Right ventricle myocardium superior (tissue), 1 donor: ENCODE measurements at regions not wholly inside any gene's neighbourhood (a gene's known extent, or its start where the extent isn't known, plus 50 kb on each side); places are given as distances from the start of the nearest gene placed in this dataset.
"Not testable (repeated sequence)": the region's sequence is repeated elsewhere in the genome, so short reads cannot be mapped to it uniquely, and the experiment has no call there.

Experiments
- ATAC-seq: fragments of 200-7000 bp; cut with Tn5 transposase; one replicate; pipeline ENCODE4 v1.9.1; 2020; ENCODE audit warnings: mild to moderate bottlenecking; ENCODE audit not compliant: poor library complexity
- DNase-seq: peaks from one replicate; pipeline ENCODE4 v3.0.0-alpha.2; 2020
- intact Hi-C: fragments of 100-400 bp; cut with DNase I; formaldehyde crosslinking; loops from one replicate; pipeline ENCODE4 v1.11.2; 2022
- donor health status: DM: no; HTN: yes; CAD: no; lungs with severe emphysema.

DNA sequence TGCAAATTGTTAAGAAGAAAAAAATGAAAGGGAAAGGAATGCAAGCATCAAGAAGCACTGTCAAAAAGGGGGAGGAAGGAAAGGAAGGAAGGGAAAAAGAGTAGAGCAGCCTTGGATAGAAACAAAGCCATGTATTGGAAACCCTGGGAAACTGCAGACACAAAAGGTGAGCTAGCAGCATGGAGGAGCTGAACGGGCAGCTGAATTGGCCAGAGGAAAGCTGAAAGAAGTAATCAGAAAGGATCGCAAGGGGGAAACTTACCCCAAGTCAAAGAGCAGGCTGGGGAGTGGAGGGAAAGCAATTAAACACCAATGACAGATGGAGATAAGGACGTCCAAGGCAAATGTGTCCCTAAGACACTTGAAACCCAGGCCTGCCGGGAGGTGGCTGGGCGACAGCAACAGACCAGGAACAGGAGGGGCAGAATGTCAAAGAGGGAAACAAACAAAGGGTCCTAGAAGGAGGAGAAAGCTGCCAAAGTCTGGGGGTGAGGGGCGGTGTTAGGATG, 93.8 kb upstream of the SVIL start:
- intact Hi-C loops: loop anchor here (5.0 kb wide), 1 partner anchor 86 kb away; no protein-coding TSS in a partner anchor
- DNase-seq: no peak
- no peak for ATAC-seq

DNA sequence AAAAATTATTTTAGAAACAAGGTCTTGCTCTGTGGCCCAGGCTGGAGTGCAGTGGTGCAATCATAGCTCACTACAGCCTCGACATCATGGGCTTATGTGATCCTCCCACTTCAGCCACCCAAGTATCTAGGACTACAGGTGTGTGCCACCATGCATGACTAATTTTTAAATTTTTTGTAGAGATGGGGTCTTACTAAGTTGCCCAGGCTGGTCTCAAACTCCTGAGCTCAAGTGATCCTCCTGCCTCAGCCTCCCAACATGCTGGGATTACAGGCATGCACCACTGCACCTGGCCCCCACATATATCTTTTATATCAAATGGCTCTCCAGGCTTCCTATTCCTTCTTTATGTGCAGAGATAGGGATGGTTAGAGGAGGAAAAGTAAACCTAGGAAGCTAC, 91.2 kb upstream of the SVIL start:
- peak; percentile 5 for ATAC-seq
- intact Hi-C loops: loop anchor here (5.0 kb wide), 1 partner anchor 84 kb away; no protein-coding TSS in a partner anchor
- not testable (repeated sequence) for DNase-seq

DNA sequence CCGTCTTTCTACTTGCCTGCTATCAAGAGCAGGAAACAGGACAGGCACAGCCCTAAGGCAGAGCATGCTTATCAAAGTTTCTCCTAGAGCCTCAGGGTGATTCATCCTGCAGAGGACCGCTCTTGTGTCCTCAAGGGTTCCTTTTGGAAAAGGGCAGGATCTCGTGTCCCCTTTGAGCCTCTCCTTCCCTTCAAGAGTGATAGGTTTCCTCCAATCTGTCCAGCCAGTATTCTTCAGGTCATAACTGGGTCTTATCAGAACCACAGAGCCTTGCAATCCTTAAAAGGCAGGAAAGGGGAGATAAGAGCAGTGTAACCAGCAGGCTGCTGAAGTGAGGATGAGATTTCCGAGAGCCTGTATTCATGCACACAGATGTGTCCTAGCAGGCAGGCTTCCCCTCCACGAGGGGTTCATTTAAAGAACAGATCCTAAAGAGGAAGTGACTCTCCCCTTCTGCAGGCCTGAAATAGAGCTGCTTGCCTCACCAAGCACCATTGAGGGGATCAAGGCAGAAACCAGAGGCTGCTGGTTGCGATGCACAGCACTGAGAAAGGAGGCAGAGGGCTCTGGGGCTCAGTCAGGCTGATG, 90.5 kb upstream of the SVIL start:
- intact Hi-C loops: loop anchor here (5.0 kb wide), 1 partner anchor 83 kb away; no protein-coding TSS in a partner anchor
- DNase-seq (no peak), ATAC-seq (peak; percentile 91)

DNA sequence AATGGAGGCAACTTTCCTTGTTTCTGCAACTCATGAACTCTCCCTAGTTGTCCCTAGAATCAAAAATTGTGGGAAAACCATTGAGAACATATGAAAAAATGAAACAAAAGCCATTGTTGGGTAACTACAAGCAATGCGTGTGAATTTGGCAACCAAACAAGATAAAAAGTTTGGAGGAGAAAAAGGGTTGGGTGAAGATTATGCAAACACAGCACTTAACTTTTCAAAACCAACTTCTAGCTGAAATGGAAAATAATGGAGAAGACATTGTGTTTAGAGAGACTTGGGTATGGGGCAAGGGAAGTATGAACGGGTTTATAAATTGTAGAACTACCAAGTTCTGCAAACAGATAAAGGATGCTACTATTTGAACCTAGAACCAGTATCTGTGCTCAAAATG, 89.0 kb upstream of the SVIL start:
- intact Hi-C loops: no loop called here
- no peak for ATAC-seq
- DNase-seq: no peak

DNA sequence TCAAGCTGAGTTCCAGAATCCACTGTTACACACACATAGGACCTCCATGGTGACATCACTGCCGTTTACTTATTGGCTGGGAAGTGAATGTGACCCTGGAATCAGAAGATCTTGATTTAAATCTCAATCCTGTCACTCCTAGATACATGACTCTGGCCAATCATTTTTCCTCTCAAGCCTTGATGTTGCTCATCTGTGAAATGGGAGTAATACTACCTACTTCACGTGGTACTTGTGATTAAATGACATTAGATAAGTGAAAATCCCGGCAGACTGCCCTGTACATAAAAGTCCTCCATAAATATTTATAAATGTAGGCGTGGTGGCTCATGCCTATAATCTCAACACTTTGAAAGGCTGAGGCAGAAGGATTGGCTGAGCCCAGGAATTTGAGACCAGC, 88.0 kb upstream of the SVIL start:
- intact Hi-C loops: no loop called here
- DNase-seq: no peak
- ATAC-seq: no peak

DNA sequence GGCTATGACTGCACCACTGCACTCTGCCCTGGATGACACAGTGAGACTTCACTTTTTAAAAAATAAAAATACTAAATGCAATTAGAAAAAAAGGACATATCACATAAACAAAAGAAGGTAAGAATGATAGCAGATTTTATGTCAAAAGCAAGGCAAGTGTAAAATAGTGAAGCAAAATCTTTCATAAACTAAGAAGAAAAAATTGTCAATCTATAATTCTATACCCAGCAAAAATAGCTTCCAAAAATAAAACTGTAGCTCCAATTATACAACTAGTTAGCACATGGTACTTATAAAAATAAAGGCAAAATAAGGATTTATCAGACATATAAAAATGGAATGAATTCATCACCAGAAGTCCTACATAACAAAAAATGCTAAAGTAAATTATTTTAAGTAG, 85.4 kb upstream of the SVIL start:
- no peak for ATAC-seq
- no peak for DNase-seq
- intact Hi-C loops: no loop called here

DNA sequence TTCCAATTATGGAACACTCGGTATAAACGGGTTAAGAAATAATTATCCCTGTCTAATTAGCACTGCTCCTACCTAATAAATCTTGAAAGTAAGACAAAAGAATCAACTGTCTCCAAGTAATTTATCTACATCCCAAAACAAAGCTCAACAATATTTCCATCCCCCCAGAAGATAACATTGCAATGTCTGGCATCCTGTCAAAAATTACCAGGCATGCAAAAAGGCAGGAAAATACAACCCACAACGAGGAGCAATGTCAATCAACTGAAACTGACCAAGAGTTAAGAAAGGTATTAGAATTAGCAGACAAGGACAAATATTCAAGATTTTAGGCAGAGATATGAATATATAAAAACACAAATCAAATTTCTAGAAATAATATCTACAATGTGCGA, 84.5 kb upstream of the SVIL start:
- DNase-seq: no peak
- intact Hi-C loops: no loop called here
- ATAC-seq: no peak

DNA sequence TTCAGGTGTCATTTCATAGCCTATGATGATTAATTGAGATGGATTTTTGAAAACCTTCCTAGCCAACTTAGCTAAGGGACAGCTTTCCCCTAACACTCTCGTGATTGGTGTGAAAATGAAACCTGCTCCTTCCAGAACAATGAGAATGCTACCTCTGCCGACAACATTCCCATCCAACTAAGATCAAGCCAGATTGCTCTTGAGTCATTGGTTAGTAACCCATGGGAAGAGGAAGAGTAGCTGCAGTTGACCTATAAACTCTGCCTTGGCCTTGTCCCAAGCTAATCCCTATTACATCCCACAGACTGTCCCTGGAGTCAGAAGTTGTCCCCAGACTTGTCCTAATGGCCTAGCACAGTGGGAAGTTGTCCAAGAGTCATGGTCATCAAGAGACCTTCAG, 80.5 kb upstream of the SVIL start:
- intact Hi-C loops: no loop called here
- ATAC-seq: no peak
- DNase-seq: no peak

DNA sequence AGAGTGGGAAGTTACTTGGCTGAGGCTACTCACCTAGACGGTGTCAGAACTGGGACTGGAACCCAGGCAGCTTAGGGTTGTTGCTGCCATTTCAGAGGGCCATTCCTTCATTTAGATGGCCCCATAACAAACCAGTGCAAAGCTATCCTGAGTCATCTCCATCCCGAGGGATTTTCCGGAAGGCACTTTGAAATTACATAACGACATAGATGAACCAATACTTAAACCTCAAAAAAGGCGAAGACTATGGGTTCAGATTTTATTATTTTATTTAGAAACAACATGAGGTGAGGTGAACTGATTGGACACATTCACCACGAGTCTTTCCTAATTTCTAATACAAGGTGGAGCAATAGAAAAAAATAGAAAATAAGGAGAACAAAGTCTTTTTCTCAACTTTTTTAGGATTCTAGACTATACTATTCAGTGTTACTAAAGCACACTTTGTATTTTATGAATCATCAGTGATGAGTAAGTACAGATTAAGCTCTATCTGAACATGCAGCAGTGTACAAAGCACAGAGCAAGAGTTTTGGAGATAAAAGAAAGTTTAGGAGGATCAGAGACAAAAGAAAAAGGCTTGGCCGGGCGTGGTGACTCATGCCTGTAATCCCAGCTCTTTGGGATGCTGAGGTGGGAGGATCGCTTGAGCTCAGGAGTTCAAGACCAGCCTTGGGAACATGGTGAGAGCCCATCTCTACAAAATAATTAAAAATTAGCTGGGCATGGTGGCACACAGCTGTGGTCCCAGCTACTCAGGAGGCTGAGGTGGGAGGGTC, 79.5 kb upstream of the SVIL start:
- intact Hi-C loops: no loop called here
- ATAC-seq (no peak), DNase-seq (no peak)

DNA sequence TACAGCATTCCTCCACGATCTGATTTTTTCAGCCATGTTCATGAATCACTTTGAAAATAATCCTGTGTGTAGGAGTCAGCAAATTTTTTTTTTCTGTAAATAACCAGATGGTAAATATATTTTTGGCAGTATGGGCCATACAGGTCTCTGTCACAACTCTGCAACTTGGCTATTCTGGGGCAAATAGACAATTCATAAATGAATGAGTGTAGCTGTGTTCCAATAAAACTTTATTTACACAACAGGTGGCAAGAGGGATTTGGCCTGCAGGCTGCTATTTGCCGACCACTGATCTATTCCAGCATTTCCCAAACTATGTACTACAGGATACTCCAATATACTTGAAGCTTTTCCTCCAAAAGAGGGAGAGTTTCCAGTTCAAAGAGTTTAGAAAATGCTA, 78.7 kb upstream of the SVIL start:
- no peak for ATAC-seq

DNA sequence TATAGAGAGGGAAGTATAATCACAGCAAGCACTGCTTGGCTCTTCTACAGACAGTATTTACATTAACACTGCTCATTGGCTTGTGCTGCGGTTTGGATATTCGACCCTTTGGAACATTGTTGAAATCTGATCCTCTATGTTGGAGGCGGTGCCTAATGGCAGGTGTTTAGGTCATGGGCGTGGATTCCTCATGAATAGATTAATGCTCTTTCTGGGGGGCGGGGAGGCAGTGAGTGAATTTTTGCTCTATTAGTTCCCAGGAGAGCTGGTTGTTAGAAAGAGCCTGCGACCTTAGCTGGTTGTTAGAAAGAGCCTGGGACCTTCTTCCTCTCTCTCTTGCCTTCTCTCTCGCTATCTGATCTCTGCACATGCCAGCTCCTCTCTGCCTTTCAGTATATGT, 77.3 kb upstream of the SVIL start:
- intact Hi-C loops: no loop called here
- DNase-seq (no peak), ATAC-seq (no peak)

More for the DNA sequence above, 78.7 kb upstream of the SVIL start:
- intact Hi-C loops: no loop called here
- DNase-seq: no peak

DNA sequence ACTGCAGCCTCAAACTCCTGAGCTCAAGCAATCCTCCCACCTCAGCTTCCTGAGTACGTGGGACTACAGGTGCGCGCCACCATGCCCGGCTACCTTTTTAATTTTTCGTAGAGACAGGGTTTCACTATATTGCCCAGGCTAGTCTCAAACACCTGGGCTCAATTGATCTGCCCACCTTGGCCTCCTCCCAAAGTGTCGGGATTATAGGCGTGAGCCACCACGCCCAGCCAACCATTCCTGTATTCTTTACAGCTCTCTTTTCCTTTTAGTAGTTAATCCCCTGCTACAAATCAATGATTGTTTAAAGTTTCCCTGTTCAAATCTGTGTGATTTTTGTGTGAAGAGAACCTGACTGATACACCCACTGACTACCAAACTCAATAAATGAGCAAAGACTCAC, 75.4 kb upstream of the SVIL start:
- ATAC-seq (no peak), DNase-seq (no peak)

DNA sequence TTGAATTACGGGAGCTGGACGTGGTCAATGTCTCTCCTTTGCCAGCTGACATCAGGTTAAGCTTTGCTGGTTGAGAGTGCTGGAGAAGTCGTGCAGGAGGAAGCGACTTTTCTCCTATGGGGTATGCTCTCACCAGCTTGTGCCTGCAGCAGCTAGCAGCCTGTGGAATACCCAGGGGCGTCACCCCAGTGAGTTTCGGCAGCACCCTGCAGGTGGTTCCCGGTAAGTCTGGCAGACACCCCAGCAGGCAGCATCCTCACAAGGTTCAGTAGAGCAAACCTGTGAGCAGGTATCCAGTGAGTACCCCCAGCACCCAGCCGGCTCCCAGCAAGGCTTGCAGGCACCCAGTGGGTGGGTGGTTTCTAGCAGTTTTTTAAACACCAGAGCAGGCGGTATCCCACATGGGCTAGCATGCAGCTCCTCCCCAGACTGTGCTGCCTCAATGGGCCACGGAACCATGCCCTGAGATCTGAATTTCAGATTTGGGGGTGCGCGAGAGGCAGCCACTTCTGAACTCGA, 74.8 kb upstream of the SVIL start:
- no peak for DNase-seq
- no peak for ATAC-seq
- intact Hi-C loops: no loop called here

More for the DNA sequence above, 75.4 kb upstream of the SVIL start:
- intact Hi-C loops: no loop called here

DNA sequence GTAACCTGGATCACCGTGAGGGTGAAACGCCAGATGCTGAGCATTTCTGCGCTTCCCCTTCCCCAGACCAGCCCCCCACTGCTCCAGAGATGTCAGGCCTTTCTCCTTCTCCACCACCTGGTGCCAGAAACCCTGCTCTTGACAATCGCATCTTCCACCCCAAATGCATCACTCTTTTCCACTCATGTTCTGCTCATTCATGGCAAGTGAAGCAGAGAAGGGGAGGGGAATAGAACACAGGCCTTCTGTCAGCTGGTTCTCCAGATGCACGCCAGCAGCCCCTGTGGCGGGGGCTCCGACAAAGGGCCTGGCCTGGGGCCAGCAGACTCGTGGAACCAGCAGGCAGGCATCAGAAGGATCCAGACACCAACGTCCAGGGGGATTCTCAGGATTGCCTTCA, 68.5 kb upstream of the SVIL start:
- intact Hi-C loops: no loop called here
- peak; percentile 25 for ATAC-seq
- DNase-seq: no peak

DNA sequence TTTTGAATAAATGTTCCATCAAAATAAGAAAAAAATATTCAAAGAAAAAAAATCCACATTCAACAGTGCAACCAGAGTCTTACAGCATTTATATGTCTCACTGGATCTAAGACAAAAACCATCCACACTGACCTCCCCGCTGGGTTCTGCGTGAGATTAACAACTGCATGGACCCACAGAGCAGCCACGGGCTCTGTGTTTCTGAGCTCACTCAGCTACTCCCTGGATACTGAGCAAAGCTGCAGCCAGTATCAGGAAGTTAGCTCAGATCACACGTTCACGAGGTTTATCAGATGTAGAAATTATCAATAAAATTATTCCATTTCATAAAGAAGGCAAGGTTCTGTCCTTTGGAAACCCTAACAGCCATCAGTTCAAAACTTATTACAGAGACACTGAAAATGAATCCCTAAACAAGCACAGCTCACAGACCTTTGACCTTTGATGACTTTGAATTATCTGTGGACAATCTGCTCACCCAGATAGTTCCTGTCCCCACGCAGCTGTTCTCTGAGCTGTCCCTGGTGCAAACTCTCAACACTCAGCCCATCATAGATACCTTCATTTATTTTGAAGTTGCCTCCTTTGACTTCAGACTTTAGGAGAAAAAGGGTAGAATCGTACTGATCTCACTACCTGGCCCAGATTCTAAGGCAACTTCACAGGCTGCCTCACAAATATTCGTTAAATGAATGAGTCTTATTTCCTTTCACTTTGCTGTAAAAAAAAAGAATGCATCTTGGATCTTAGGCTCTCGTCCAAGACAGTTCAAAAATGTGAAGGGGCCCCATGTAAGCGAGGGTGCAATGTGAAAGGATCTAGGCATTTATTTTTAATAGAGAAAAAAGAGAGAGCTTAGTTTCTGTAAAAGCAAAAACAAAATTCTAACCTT, 67.7 kb upstream of the SVIL start:
- intact Hi-C loops: no loop called here
- DNase-seq (no peak), ATAC-seq (no peak)

DNA sequence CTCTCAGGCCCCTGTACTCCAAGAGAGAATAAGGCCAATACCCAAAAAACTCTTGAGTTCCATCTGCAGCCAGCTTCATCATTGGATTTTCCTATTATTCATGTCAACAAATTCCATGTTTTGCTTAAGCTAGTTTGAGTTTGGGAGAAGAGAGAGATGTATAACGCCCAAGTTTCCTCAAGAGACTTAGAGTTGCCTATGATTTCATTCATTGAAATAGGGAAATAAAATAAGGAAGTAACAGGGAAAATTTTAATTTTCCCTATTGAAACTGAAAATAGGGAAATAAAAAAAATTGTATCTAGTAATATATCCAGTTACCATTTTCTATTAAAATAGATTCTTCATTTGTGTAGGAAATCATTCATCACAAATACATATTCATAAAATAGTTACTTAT, 66.5 kb upstream of the SVIL start:
- ATAC-seq (no peak), DNase-seq (no peak)
- intact Hi-C loops: no loop called here

DNA sequence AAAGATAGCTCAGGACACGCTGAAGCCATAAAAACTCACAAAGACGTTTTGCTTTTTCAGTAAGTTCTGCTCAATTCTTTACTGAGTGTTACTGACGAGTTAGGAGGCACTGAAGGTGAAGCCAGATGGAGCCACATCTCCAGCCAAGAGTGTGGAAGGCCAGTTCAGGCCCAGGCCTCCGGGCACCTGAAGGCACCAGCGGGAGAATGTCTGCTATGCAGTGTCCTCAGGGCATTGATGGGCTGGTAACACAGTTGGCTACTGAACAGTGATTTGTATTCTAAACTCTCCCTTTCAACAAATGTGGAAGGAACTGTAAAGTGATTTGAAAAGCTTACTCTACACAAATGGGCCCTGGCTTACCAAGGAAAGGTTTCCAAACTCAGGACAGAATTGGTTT, 64.8 kb upstream of the SVIL start:
- DNase-seq (no peak), ATAC-seq (no peak)
- intact Hi-C loops: no loop called here

DNA sequence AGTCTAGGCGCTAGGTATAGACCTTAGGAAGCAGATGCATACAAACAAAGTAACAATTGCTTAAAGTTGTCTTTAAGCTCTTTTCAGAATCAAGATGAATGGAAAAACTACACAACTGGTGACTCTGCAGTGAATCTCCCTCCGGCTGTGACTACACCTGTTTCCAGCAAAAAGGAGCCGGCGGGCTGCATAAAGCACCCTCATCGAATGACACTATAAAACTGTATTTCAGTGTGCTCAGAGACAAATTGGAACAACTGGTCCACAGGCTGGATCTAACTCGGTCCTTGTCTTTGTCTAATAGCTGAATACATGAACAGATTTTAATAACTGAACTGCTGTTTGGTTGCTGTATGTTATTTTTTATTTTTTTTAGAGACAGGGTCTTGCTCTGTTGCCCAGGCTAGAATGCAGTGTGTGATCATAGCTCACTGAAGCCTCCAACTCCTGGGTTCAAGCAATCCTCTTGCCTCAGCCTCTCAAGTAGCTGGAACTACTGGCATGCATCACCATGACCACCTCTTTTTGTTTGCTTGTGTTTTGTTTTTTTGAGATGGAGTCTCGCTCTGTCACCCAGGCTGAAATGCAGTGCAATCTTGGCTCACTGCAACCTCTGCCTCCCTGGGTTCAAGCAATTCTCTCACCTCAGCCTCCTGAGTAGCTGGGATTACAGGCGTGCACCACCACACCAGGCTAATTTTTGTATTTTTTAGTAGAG, 64.2 kb upstream of the SVIL start:
- ATAC-seq: no peak
- intact Hi-C loops: no loop called here
- DNase-seq: no peak

DNA sequence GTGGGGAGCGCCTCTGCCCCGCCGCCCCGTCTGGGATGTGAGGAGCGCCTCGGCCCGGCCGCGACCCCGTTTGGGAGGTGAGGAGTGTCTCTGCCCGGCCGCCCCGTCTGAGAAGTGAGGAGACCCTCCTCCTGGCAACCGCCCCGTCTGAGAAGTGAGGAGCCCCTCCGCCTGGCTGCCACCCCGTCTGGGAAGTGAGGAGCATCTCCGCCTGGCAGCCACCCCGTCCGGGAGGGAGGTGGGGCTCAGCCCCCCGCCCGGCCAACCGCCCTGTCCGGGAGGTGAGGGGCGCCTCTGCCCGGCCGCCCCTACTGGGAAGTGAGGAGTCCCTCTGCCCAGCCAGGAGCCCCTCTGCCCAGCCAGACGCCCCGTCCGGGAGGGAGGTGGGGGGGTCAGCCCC, 61.8 kb upstream of the SVIL start:
- DNase-seq, intact Hi-C loops, ATAC-seq: not testable (repeated sequence)
